CD4-positive, alpha-beta T cell treated with Interleukin-17A for 1 hour (primary cell): ENCODE measurements at regions not wholly inside any gene's neighbourhood (a gene's known extent, or its start where the extent isn't known, plus 50 kb on each side); places are given as distances from the start of the nearest gene placed in this dataset.
"Not testable (repeated sequence)": the region's sequence is repeated elsewhere in the genome, so short reads cannot be mapped to it uniquely, and the experiment has no call there.

Source experiments
- DNase-seq: peaks from one replicate; pipeline ENCODE4 v3.0.0-alpha.2; 2020

GRCh38 chr2:193482557-193482956 lies 1287.8 kb upstream of the TMEFF2 start:
- DNase-seq: no peak

DNA sequence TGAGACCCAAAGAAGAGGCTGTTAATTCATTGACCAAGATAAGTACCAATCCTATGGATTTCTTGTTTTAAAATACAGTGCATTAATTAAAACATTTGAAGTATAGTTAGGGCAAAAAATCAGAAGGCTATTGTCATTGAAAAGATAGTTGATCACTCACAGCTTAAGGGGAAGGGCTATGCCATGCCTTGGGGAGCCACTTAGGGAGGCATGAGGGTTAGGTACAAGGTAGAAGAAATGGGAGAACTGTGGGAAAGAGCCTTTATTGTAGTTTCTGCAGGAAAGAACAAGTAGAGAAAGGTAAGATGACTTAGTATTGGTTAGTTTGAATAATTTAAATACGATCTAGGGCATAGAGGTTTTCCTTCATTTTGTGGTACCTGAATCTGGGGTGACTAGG lies 1285.5 kb upstream of the TMEFF2 start:
- no peak for DNase-seq

- peak; percentile 2 for DNase-seq
Measured at GRCh38 chr2:193476171-193476800, 1281.6 kb upstream of the TMEFF2 start.

GRCh38 chr2:193475038-193475437 lies 1280.3 kb upstream of the TMEFF2 start:
- no peak for DNase-seq

- DNase-seq: no peak
Measured at GRCh38 chr2:193469251-193469650, 1274.5 kb upstream of the TMEFF2 start.

DNA sequence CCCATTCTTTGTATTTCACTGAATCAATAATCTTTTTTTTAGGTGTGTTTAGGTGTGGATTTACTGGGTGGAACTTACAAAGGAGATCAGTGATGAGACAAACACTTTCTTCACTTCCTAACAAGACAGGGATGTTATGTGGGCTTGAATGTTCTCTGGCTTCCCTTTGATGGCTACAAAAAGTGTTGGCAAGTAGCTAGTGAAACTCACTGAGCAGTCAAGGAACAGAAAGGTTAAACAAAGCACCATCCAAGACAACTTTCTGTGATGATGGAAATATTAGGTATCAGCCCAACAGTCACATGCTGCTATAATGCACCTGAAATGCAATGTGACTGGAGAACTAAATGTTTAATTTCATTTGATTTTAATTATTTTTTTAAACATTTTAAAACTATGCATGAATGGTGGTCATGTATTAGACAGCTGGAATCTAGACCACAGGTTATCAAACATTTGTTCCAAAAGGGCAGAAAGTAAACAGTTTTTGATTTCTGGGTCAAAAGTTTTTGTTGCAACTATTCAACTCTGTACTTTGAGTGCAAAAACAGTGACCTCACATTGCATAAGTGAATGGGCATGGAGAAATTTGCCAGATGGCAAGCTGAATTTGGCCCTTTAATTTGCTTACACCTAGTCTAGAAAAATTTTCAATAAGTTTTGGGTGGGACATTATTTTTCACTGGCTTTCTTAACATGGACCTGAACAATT lies 1272.7 kb upstream of the TMEFF2 start:
- no peak for DNase-seq

DNA sequence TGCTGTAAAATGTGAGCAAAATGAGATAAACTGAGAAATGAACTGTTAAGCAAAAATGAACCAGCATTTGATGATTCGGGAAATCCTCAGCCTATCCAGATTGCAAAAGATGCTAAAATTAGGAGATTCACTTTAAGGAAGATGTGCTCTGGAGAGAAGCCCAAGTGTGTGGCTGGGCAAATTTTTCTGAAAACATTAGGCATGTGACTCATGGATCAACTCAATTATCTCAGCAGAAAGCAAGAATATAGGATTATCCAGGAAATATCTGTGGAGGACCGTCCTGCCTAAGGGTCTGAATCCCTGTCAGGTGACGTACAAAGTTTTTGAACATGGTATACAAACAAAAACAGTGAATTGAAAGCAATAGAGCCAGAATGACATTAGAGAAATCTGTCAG lies 1268.3 kb upstream of the TMEFF2 start:
- DNase-seq: no peak

- DNase-seq: no peak
Measured at GRCh38 chr2:193462411-193462810, 1267.7 kb upstream of the TMEFF2 start.

DNA sequence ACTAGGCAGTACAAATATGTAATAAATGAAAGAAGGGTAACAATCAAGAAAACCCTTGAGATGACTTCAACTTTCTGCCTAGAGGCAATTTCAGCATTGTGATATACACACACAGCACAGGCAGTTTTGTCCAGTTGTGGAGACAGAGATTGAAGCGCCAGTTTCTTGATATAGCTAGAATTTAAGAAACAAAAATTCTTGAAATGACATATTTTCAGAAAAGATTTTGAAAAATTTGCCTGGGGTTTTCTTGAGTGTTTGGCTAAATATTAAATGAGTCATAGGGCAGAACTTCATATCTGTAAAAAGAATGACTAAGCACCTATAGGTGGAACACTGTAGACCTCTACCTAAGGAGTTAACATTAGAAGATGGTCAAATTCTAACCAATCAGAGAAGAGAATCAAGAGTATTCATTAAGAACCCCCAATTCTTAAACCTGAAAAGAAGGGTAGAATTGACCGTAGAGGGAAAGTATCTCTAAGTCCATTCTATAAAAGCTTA lies 1266.8 kb upstream of the TMEFF2 start:
- no peak for DNase-seq

DNA sequence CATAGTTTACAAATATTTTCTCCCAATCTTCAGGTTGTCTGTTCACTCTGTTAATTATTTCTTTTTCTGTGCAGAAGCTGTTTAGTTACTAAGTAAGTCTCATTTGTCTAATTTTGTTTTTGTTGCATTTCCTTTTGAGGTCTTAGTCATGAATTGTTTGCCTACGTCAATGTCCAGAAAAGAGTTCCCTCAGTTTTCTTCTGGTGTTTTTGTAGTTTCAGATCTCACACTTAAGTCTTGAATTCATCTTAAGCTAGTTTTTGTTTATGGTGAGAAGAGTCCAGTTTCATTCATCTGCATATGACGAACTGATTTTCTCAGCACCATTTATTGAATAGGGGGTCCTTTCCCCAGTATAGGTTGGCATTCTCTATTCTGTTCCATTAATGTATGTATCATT lies 1252.2 kb upstream of the TMEFF2 start:
- no peak for DNase-seq

DNA sequence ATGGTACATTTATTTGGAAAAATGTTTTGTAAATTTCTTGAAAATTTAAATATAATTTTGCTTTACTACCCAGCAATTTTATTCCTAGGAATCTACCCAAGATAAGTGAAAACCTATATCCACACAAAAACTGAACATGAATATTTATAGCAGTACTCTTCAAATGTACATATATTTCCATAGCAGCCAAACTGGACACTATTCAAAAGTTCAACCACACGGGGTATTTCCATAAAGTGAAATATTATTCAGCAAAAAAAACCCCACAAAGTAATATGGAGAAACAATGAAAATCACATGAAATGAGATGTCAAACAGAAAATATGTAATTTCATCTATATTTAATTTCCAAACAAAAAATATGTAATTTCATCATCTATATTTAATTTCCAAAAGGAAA lies 1247.6 kb upstream of the TMEFF2 start:
- DNase-seq: no peak

- DNase-seq: no peak
Measured at GRCh38 chr2:193428336-193428818, 1233.6 kb upstream of the TMEFF2 start.

- not testable (repeated sequence) for DNase-seq
Measured at GRCh38 chr2:193412368-193412767, 1217.6 kb upstream of the TMEFF2 start.

- DNase-seq: no peak
Measured at GRCh38 chr2:193409951-193410350, 1215.2 kb upstream of the TMEFF2 start.

DNA sequence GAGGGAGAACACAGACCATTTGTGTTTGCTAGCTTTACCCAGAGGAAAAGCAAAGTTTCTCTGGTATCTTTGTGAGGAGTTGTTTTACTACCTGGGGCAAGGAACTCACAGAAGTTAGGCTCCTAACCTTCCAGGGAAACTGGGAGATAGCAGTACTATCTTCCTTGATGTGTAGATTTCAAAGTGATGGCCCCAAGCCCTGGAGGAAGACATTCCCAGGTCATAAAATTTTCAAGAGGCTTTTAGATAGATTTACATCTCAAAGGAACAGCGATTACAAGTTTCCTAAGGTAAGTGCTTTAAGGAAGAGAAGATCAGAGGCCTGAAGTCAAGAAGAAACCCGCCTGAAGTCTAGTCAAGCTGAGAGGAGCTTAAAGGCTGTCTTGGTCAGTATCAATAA lies 1187.8 kb upstream of the TMEFF2 start:
- no peak for DNase-seq

GRCh38 chr2:193377789-193378188 lies 1183.1 kb upstream of the TMEFF2 start:
- DNase-seq: no peak

DNA sequence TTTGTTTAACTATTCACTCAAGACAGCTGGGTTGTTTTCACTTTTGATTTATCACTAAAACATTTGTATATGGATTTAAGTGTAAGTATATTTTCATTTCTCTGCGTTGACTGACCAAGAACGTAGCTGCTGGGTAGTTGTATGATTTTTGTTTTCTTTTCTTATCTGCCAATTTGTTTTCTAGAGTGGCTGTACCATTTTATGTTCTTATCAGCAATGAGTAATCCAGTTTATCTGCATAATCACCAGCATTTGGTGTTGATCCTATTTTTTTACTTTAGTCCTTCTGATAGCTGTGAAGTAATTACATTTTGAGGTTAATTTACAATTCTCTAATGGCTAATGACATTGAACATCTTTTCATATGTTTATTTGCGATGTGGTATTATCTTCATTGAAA lies 1178.4 kb upstream of the TMEFF2 start:
- DNase-seq: no peak

DNA sequence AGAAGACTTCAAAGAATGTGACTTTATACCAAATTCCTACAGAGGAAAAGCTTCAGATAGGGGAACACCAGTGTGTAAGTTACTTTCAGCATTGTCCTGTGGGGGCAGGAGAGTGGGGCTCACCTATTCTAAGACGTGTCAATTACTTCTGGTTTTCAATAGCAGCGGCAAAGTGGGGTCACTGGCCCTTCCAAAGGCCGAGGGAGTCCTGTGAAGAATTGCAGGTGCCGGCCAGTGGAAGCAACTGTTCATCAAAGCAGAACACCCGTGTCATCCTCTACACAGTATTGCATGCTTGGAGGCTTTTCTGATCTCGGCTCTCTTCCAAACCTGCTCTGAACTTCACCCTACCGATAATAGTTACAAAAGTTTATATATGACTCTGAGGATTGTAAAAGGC lies 1176.5 kb upstream of the TMEFF2 start:
- DNase-seq: no peak

DNA sequence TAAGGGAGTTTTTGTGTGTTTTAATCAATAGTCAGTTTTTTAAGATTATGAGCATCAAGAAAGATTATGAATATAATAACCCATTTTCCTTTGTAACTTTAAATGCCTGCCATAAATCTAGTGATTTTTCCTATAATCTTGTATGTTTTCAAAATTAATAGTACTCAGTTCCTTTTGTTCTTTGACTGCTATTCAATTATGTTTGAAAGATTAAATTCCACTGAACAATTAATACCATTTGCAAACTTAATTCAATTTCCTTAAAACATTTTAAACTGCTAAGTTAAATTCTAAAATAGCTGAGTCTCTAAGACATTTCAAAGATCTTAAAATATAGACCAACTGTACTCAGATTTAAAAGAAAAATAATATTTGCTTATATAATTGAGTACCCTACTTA lies 1173.9 kb upstream of the TMEFF2 start:
- DNase-seq: no peak

DNA sequence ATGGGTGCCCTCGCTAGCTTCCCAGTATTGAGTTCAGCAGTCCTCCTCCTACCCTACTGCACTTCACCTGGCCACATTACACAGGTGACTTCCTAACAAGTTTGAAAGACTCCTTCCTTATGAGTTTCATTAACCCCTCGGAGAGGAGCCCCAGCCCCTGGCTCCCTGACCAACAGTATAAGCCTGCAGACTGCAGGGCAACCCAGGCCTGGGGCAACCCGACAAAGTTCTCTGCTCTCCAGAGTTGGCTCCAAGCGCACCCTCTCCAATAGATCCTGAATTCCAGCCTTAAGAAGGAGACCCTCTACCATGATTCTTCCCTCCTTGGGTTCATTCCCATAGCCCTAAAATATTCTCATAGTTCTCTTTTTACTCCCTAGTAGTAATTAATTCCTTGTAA lies 1162.8 kb upstream of the TMEFF2 start:
- no peak for DNase-seq

DNA sequence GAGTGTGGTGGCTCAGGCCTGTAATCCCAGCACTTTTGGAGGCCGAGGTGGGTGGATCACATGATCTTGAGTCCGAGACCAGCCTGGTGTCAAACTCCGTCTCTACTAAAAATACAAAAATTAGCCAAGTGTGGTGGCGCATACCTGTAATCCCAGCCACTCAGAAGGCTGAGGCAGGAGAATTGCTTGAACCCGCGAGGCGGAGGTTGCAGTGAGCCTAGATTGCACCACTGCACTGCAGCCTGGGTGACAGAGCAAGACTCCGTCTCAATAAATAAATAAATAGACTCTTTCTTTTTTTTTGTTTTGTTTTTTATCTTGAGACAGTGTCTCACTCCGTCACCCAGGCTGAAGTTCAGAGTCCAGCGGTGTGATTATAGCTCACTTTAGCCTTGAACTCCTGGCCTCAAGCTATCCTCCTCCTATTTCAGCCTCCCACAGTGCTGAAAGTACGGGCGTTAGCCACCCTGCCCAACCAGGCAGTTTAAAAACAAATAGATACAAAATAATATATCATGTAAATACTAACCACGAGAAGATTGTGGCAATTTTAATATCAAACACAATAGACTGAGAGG lies 1158.0 kb upstream of the TMEFF2 start:
- DNase-seq: not testable (repeated sequence)

DNA sequence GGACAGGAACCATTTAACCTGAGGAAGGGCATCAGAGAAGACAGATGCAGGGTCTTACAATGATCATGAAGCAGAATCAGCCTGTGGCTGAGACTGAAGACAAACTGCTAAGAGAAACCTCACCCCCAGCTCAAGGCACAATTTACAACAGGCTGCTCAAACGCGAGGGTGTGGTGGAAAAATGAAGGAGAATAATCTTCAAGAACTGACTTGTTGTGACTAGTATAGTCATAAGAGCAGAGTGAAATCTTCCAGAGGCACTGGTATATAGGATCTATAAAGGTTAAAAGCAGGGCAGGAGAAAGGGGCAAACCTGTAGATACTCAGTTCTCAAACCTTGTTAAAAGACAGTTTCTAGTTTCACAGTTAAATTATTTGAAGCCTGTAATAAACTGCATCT lies 1155.8 kb upstream of the TMEFF2 start:
- no peak for DNase-seq

DNA sequence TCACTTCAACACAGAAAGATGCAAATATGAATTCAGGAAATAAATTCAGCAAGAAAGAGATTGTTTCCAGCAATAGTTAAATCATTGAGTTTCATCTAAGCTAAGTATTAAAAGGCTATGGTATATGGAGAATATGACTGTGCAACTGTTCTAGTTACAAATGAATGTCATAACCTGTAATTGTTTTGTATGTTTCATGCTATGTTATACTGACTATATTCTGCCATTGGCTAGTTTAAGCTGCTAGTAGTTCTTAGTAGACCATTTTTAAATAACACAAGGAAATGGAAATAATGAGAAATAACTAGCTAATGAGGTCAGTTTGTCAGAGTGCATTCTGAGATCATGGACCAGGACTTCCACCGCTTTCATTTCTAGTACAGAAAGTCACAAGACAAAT lies 1154.9 kb upstream of the TMEFF2 start:
- DNase-seq: no peak

DNA sequence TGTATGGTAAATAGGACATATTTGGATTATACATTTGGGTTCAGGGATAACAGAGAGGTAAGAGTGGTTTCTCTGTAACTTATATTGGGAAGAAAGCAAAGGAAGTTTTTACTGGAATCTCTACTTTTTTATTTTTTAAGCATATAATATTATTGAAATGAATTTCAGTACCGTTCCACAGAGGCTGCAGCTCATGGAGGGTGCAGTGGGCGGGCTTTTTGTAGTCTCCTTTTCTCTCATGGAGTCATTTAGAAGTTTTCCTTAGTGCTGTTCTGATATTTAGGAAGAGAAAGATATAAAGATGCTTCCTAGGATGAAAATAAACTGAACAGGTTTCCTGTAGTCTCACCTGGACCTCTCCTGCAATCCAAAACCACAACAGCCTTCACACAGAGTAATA lies 1153.3 kb upstream of the TMEFF2 start:
- DNase-seq: no peak
